HG03378 (cell line): ENCODE measurements at regions not wholly inside any gene's neighbourhood (a gene's known extent, or its start where the extent isn't known, plus 50 kb on each side); places are given as distances from the start of the nearest gene placed in this dataset.
A peak's percentile ranks its signal among the peaks of the same experiment; 100 is the strongest.

Experiments
- ATAC-seq: cut with Tn5 transposase; IDR thresholded peaks from one replicate; pipeline ENCODE4 v1.9.1; 2021; ENCODE audit warnings: mild to moderate bottlenecking, moderate library complexity; ENCODE audit not compliant: unreplicated experiment

DNA sequence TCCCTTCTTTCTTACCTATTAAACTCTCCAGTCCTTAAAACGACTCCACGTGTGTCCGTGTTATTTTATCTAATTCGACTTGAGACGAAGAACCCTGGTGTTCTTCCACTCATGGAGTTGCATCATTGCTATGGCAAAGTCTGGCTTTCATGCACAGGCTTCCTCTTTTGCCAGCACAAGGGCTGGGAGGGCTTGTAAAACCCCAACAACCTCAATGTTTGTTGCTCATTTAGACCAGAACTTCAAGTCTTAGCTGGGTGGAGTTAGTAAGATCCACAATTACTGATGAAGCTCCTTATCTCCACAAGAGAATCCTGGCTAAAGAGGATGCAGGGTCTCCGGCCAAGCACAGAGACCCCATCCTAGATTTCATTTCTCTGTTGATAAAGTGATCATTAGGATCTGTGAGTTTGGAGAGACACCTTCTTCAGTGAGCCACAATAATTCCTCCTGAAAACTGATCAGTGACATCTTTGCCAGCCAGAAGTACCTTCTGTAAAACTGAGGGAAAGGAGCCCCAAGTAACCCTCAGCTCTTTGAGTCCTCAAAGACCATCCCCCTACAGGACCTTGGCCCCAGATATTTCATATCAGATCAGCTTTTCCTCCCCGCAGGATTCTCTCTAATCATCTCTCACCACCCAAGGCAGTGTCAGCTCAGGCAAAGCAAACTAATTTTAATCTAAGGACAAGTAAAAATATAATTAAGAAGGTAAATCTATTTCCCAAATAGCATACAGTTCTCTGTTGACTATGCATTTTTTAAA, 514.6 kb downstream of the FUT8 start:
- ATAC-seq: no peak

DNA sequence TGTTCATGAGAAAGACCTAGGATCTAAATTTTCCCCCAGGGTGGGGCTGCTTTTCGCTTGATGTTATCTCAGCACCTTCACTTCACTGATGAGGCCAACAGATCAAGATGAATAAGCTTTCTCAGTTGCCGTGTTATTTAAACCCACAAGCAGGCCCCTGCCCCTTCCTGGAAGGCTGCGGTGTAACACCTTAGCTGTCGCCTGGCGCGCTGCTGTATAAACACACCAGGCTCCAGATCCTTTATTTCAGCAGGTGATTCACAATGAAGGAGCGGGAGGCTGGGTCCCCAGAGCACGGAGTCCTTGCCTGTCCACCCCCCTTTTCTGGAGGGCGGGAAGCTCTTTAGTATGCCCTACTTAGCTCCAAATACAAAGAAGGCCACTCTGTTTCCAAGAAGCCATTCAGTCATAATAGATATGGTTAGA, 515.4 kb downstream of the FUT8 start:
- no peak for ATAC-seq

DNA sequence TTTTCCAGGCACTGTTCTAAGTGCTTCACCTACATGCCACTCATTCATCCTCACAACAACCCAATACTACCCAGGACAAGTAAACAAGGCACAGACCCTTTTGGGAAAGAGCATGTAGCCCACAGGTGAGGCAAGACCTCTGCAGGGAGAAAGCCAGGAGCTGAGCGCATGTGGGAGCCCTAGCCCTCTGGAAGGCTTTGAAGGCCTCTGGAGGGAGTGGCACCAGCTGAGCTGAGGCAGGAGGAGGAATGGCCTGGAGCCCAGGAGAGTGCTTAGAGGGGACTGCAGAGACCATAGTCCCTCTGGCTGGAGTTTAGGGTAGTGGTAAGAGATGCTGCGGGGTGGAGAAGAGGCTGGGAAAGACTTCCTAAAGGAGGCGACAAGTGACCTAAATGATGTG, 516.5 kb downstream of the FUT8 start:
- ATAC-seq: no peak

DNA sequence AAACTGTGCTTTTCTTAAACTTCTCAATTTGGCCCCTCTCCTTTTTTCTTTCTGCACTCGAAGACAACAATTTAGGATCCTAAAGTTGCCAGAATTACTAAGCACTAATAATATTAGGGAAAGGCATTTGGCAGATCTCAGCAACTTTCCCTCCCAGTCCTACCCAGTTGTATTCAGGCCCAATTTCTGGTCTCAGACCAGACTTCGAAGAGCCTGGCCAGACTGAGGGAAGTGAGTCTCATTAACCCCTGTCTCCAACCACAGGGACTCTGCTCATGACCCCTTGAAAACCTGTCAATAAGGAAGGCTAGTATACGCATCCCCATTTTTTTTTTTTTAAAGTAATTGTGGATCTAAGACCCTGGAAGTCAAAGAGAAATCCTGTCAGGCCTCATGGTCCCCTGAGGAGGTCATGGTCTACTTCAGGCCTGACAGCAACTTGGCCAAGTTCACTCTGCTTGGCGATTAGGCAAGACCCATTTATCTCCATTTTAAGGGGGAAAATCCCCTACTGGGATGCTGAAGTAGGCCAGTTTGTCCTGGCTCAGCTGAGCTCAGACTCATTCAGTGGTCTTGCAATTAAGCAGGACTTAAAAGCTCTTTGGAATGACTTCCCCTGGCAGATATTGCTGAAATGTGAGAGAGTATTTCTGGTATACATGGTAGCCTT, 521.0 kb downstream of the FUT8 start:
- ATAC-seq: no peak

DNA sequence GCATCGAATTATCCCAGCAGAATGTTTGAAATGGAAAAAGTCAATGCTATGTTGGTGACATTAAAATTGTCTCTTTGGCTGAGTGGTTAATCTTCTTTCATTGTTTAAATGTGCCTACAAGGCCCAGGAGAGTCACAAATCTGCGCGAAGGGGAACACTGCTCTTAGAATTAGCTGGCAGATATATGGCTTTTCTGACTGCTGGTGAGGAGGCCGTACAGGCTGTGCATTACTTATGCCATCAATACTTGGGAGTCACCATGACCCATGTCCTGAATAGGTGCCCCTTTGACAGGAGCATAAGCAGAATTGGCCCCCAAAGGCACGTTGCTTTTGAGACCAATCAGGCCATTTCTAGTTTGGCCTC, 521.5 kb downstream of the FUT8 start:
- no peak for ATAC-seq

DNA sequence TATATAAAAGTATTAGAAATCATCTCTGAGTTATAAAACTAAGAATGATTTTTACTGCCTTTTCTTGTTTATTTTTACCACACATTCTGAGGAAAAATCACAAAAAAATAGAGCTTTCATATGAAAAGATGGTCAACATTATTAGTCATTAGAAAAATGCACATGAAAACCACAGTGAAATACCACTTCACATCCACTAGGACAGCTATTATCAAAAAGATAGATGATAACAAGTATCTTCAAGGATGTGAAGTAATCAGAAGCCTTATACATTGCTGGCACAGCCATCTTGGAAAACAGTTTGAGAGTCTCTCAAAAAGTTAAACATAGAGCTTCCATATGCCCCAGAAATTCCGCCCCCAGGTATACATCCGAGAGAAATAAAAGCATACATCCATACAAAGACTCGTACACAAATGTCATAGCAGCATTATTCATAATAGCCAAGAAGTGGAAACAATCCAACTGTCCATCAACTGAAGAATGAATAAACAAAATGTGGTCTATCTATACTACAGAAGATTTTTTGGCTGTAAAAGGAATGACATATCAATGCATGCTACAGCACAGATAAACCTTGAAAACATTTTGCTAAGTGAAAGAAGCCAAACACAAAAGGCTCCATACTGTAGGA, 523.9 kb downstream of the FUT8 start:
- ATAC-seq: no peak

DNA sequence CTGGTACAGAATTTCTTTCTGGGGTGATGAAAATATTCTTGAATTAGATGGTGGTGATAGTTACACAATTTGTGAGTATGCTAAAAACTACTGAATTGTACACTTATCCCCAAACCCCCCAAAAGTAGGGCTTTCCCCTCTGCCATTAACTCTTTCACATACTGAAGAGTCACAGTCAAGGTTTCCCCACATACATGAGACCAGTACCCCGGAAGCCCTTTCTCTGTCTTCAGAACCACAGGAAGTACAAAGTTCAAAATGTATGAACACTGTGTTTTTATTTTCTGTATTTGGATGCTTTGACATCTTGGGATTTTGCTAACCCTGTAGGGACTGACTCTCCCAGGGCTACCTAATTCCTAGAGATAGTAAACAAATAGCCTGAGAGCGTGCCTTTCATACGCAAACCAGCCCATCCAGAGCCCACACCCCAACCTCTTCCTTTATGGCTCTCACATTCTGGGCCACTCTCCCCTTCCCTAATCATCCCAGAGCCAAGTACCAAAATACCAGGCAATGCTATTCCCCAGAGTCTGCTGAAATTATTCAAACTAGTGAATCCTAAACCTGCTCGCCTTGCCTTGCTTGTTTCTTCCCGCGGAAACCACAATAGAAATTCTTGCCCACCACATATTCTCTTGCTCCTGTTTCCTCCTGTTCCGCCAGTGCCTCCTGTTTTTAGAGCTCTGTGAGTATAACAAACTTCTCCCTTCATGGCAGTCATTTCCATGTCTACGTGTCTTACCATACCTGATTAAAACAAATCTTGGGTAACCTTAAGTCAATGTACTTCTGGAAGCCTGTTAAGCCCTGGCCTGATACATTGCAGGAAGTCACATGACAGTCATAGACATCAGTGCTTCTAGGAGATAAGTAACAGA, 524.8 kb downstream of the FUT8 start:
- ATAC-seq: no peak

DNA sequence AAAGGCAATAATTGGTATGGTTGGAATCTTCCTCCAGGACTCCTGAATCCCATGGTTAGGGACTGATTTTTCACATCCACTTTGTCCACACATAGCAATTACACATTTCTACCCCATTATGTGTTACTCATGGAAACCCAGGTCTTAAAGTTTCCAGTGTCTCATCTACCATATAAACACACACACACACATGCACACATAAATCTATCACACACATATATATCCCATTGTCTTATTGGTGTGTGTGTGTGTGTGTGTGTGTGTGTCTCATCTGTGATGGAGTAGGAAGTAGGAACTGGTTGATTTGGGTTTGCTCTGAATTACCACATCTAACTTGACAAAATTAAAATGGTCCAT, 525.4 kb downstream of the FUT8 start:
- no peak for ATAC-seq

DNA sequence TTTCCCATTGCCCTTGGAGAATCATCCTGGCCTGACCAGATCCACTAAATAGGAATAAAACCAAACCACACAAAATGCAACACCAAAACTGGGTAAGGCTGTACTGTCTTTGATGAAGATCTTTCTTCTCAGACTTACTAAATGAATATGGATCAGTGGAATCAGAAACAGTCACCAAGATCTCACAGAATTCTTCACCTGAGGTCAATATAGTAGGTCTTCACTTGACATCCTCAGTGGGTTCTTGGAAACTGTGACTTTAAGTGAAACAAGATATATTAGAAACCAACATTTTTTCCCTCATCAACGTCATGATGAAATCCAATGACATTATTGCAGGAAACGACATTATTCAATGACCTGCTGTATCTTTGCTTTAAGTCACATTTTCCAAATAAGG, 526.2 kb downstream of the FUT8 start:
- ATAC-seq: no peak

DNA sequence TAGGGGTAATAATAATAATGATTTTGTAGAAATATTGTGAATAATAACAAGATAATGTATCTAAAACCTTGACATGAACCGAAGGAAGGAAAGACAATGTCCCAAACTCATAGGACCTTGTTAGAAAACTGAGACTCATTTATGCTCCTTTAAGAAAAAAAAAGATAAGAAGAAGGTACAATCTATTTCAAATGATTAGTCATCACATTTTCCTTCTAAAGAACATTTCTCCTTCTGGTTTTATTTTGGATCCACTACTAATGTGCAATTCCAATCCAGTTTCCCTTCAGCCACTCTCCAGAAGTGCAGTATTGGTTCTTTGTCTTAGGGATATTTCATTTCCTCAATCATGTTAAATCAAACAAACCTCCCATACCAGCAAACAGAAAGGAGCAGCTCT, 526.7 kb downstream of the FUT8 start:
- ATAC-seq: no peak

DNA sequence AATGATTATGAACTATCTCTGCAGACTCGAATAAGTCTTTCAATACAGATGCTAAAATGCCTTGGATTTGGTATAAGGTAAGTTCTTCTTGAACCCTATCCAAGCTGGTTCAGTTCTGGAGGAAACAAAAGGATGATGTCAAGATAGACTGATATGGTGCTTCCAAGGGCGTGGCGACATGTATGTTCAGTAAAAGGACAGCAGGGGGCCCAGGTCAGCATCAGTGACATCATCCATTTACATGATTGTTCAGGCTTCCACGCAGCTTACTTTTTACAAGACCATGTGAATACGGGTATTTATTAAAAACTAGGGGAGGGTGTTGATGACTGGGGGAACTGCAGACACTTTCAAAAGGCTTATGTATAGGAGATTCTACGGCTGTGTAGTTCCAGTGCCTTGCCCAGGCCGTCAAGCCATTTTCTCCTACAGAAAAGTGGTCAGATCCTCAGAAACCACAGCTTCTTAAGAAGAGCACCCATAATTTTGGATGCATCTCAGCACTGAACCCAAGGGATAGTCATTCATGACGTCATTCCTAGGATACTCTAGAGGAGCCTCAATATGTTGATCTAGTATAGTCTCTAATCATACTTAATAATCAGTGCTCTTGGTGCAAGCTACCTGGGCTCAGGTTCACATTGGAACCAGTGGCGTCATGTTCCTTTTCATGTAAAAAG, 527.7 kb downstream of the FUT8 start:
- ATAC-seq: no peak

DNA sequence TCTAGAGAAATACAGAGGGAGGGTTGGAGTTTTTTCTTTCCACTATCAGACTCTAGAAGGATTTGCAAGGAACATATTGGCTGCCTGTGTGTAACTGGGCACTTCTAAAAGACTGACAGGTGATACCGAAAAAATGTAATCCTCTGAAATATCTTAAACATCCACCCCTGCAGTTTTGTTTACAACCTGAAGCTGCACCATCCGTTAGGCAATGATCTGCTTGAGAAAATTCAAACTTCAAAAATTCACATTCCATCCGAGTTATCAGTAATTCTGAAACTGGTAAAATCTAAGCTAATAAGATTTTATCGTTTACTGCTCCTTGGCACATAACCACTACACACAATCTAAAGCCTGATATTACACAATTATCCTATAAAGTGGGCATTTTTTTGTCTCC, 528.6 kb downstream of the FUT8 start:
- ATAC-seq: no peak

DNA sequence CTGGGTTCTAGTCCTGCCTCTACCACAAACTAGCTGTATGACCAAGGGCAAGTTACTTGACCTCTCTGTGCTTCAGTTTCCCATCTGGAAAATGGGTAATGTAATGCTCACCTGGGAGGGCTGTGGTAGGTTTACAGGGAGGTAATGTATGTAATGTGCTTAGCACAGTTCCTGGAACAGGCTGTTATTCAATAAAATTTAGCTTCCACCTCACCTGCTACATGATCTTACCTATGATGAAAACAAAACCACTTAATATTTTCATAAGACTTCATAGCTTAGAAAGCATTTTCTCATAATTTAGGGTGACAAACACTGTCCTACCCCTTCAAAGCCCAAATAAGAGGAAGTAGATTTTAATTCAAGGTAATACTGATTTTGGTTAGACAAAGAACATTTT, 530.6 kb downstream of the FUT8 start:
- no peak for ATAC-seq

DNA sequence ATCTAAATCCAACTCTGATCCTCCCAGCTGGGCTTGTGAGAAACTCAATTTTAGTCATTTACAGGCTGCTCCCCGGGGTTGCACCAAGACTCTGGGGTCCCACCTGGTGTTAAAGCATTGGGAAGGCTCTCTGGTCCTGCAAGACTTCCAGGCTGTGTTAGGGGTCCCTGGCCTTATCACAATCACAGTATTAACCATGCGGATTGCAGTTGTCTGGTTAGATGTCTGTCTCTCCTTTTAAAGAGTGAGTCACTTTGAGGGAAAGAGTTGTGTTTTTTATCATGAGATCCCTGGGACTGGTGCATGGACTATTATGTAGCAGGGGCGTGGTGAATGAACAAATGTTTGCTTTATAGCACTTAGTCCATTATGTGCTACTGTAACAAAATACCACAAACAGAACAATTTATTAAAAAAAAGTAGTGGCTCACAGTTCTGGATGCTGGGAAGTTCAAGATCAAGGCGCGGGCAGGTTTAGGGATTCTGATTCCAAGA, 531.4 kb downstream of the FUT8 start:
- ATAC-seq: no peak

DNA sequence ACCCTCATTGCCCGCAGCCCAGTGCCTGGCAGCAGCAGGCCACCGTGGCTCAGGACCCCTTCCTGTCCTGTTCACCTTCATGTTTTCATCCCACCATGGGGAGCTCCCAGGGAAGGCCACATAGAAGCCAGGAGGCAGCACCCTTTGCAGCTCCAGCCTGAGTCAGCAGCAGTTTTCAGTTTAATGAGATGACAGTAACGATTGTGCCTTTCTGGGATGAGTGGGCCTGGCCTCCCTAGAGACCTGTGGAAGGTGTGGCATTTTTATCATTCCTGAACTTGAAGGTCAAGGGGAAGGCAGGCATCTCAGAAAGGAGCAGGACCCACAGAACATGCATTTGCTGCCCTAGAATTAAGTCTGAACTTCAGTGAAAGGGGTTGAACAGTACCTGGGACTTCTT, 532.8 kb downstream of the FUT8 start:
- no peak for ATAC-seq

DNA sequence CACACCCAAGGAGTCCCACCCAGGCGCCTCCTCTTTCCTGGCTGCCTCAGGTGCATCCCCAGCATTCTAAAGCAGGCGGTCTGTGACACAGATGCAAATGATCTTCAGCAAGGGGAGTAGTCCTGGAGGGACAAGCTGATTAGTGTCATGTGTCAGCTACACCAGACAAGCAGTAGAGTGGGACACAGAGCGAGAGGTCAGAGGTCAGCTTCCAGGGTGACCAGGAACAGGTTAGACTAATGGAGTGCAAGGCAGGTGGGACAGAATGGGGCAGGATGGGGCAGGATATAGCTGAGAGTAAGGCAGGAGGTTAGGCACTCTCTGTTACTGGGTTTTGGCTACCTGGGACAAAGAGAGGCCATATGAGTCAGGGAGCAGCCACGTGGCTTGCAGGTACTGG, 534.0 kb downstream of the FUT8 start:
- ATAC-seq: no peak

DNA sequence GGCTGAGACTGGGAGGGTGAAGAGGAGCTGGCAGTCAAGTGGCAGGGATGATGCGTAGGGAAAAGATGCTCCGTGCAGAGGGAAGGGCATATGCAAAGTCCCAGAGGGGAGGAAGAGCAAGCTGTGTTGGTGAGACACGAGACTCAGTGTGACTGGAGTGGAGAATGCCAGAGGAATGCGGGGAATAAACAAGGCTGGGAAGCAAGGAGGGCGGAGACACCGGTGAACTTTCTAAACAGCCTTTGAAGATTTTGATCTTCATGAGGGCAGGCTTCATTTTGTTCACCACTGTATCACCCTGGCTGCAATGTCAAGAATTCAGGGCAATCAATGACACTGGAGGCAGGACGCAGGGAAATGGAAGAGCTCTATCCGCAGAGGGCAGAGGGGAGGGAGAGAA, 535.8 kb downstream of the FUT8 start:
- no peak for ATAC-seq

DNA sequence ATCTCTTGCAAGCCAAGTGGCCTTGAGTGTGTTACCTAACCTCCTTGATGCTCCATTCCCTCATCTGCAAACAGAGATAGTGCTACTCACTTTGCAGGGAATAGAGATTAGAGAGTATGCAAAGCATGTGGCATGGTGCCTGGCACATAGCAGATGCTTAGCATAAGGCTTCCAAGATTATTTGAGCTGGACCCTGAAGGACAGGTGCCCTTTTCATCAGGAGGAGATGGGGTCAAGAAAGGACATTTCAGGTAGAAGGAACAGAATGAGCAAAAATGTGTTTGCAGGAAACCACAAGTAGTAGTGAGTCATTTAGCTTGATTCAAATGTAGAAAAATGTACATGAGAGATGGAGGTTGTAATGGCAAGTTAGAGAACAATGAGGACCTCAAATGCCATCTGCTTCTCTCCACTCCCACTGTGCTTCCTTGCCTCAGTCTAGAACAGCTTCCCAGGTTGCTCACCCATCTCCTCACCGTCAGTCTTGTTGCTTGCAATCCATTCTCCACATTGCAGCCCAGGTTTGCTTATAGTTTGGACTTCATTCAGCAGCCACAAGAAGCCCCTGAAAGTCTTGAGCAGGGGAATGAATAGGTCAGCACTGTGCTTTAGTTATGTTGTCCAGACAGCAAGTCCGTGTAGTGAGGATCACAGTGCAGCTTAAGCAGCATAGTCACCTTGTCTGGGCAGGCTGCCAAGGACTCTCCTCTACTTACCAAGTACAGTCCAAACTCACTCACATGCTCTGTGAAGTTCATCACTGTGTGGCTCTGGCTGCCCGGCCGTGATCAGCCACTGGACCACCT, 536.3 kb upstream of the CCDC196 start:
- ATAC-seq: peak; percentile 74

DNA sequence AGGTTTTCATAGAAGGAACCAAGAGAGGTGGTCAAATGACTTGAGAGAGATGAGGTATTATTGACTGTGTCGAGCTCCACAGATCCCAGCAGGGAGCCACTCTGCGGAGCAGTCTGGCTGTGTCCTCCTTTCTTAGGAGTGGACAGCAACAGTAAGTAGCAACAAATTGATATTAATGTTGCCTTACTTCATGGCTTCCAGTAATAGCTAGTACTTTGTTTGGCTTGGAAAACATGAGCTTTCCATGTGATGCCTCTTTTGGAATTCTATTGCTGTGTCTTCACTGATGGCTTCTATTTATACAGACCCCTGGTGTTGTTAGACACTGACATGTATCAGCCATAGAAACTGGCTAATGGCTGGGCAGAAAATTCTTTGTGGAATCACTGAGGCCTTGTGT, 531.2 kb upstream of the CCDC196 start:
- no peak for ATAC-seq

DNA sequence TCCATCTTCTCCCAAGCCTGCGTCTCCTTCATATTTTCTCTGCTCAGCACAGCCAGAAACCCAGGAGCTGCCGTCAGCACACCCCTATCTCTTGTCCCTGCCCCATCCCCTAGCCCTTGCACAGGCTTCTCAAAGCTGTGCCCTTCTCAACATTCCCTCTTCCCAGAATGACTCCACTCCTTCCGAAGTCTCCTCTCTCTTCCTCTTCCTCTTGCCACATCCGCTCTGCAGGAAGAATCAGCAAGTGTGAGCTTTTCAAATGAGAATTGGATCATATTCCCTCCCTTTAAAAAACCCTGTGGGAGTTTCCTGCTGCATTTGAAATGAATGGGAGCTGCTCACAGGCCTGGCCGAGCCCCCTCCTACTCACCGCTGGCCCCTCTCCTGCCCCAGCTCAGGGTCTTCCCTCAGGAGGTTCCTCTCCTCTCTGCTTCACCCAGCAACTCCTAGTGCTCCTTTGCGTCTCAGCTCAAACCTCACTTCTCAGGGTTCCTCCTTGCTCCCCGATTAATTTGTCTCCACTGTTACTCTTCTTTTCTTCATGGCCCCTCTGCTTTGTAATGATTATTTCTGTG, 528.5 kb upstream of the CCDC196 start:
- ATAC-seq: no peak
